Gastroesophageal sphincter (tissue), 4 donors: ENCODE measurements at regions not wholly inside any gene's neighbourhood (a gene's known extent, or its start where the extent isn't known, plus 50 kb on each side); places are given as distances from the start of the nearest gene placed in this dataset.
"Not testable (repeated sequence)": the region's sequence is repeated elsewhere in the genome, so short reads cannot be mapped to it uniquely, and the experiment has no call there.

ENCODE experiments used
- ATAC-seq: fragments of 150-250 bp; one replicate; pipeline ENCODE4 v1.9.1; 2016; ENCODE audit warnings: mild to moderate bottlenecking, moderate library complexity
- H3K27ac ChIP-seq, 4 donors: fragments of 200-600 bp; sonication (generic) in 3 of 4; 1 replicate in 3 of 4; 2 replicates in 1 of 4; pipeline ENCODE4 v1.5.1; 2016 to 2019
- H3K27me3 ChIP-seq: fragments of 200-600 bp; sonication (generic); one replicate; pipeline ENCODE4 v1.5.1; 2019
- H3K36me3 ChIP-seq, 2 donors: fragments of 200-600 bp; sonication (generic); one replicate each; pipeline ENCODE4 v1.5.1; 2019; ENCODE audit warnings: control low read depth in 1 of 2
- H3K4me1 ChIP-seq, 3 donors: fragments of 200-600 bp; sonication (generic); 1 replicate in 2 of 3; 2 replicates in 1 of 3; pipeline ENCODE4 v1.5.1; 2016 to 2019; ENCODE audit warnings: control low read depth in 2 of 3
- H3K4me3 ChIP-seq, 2 donors: fragments of 200-600 bp; sonication (generic); one replicate each; pipeline ENCODE4 v1.5.1; 2019; ENCODE audit warnings: mild to moderate bottlenecking in 1 of 2, moderate library complexity in 1 of 2
- H3K9me3 ChIP-seq, 3 donors: fragments of 200-600 bp; sonication (generic); one replicate each; pipeline ENCODE4 v1.5.1; 2017 to 2019; ENCODE audit warnings: control low read depth in 2 of 3
- EP300 ChIP-seq: sonication (generic); formaldehyde crosslinking; IDR thresholded peaks from one replicate; pipeline ENCODE4 v1.6.1; 2017; ENCODE audit warnings: antibody characterized with exemption, mild to moderate bottlenecking
- POLR2A ChIP-seq, 2 donors: fragments of 450-650 bp; IDR thresholded peaks; one replicate each; pipeline ENCODE4 v1.6.1; 2017; ENCODE audit warnings: antibody characterized with exemption in 2 of 2, mild to moderate bottlenecking in 2 of 2, moderate library complexity in 1 of 2
- POLR2AphosphoS5 ChIP-seq: sonication (generic); formaldehyde crosslinking; IDR thresholded peaks from one replicate; pipeline ENCODE4 v1.6.1; 2017; ENCODE audit warnings: antibody characterized with exemption
- WGBS, 2 donors: methylation state at CpG; one replicate each; pipeline ENCODE4 v1.1.5; 2018; ENCODE audit warnings: low coverage in 1 of 2; 5-methylcytosine and 5-hydroxymethylcytosine counted together
- TF ChIP-seq, protein P1 (sequence below), 4 experiments: fragments of 200-600 bp in 2 of 4; fragments of 450-650 bp in 2 of 4; sonication (generic) in 1 of 4; IDR thresholded peaks; one replicate each; pipeline ENCODE4 v1.5.1; 2017 to 2019; ENCODE audit warnings: antibody characterized with exemption in 4 of 4, mild to moderate bottlenecking in 2 of 4, moderate library complexity in 2 of 4

GRCh38 chrY:8905141-8905540 lies 432.1 kb upstream of the TSPY4 start:
- no peaks in the 10 kb centered on the region for H3K9me3 ChIP-seq
- H3K4me3 ChIP-seq = no peak overlapping the region
- H3K4me1 ChIP-seq = no peaks in the 10 kb centered on the region
- ATAC-seq = no peak
- no peak overlapping the region for H3K27ac ChIP-seq
- H3K36me3 ChIP-seq = no peaks in the 10 kb centered on the region
- TF ChIP-seq, protein P1, sequence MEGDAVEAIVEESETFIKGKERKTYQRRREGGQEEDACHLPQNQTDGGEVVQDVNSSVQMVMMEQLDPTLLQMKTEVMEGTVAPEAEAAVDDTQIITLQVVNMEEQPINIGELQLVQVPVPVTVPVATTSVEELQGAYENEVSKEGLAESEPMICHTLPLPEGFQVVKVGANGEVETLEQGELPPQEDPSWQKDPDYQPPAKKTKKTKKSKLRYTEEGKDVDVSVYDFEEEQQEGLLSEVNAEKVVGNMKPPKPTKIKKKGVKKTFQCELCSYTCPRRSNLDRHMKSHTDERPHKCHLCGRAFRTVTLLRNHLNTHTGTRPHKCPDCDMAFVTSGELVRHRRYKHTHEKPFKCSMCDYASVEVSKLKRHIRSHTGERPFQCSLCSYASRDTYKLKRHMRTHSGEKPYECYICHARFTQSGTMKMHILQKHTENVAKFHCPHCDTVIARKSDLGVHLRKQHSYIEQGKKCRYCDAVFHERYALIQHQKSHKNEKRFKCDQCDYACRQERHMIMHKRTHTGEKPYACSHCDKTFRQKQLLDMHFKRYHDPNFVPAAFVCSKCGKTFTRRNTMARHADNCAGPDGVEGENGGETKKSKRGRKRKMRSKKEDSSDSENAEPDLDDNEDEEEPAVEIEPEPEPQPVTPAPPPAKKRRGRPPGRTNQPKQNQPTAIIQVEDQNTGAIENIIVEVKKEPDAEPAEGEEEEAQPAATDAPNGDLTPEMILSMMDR (IDR thresholded peaks at IDR 0.05) = no peak
- TF ChIP-seq POLR2A (IDR thresholded peaks at IDR 0.05) (no peak), POLR2AphosphoS5 (no peak), EP300 (no peak)
- no peaks in the 10 kb centered on the region for H3K27me3 ChIP-seq
- WGBS, 2 donors = no CpG with 5 or more reads among the region's 6 CpGs

GRCh38 chrY:8922576-8922975 lies 414.7 kb upstream of the TSPY4 start:
- not testable (repeated sequence) for H3K27me3 ChIP-seq, H3K4me3 ChIP-seq, H3K4me1 ChIP-seq, ATAC-seq, H3K9me3 ChIP-seq, H3K36me3 ChIP-seq, H3K27ac ChIP-seq
- 50% methylated on average over 2 of the region's 3 CpGs; no CpG with 5 or more reads in 1 of the 2 donors for WGBS, 2 donors
